OCI-LY7 (cell line): ENCODE measurements at regions not wholly inside any gene's neighbourhood (a gene's known extent, or its start where the extent isn't known, plus 50 kb on each side); places are given as distances from the start of the nearest gene placed in this dataset.

Experiments used
- BruUV-seq: library from RNA; stranded (reverse); fragments of 400-500 nt; replicated peaks from 2 replicates; lab custom pipeline; 2021; lab: Mats Ljungman, UMichigan
- CTCF ChIA-PET: fragments of 300-600 bp; sonication (Branson Sonifier 250); formaldehyde crosslinking; loops from one replicate; lab custom pipeline; 2022; ENCODE audit warnings: antibody characterized with exemption; ENCODE audit not compliant: unreplicated experiment; lab: Charles Lee
- POLR2A ChIA-PET: fragments of 300-600 bp; sonication (Branson Sonifier 250); formaldehyde crosslinking; loops from one replicate; lab custom pipeline; 2022; ENCODE audit warnings: antibody characterized with exemption; lab: Charles Lee
- DNase-seq: peaks from one replicate; pipeline ENCODE4 v3.0.0-alpha.2; 2015; ENCODE audit warnings: low spot score
- H2AFZ ChIP-seq: fragments of 200-600 bp; sonication (generic), shearing (Covaris generic); 2 replicates; pipeline ENCODE4 v1.6.1; 2014; ENCODE audit warnings: mild to moderate bottlenecking, antibody characterized with exemption, low read length, moderate library complexity
- H3K27ac ChIP-seq: fragments of 200-600 bp; sonication (generic); 2 replicates; pipeline ENCODE4 v1.5.1; 2014; ENCODE audit warnings: mixed run types, low read depth, mild to moderate bottlenecking, moderate library complexity, low read length, inconsistent platforms; ENCODE audit not compliant: poor library complexity, severe bottlenecking
- H3K36me3 ChIP-seq: fragments of 200-600 bp; sonication (generic); 2 replicates; pipeline ENCODE4 v1.6.1; 2014; ENCODE audit warnings: mild to moderate bottlenecking, antibody characterized with exemption, low read length, moderate library complexity, mixed read lengths; ENCODE audit not compliant: insufficient read depth
- H3K4me1 ChIP-seq: fragments of 200-600 bp; sonication (generic); 2 replicates; pipeline ENCODE4 v1.5.1; 2014; ENCODE audit warnings: mild to moderate bottlenecking, low read length; ENCODE audit not compliant: insufficient read depth, poor library complexity, severe bottlenecking
- H3K4me2 ChIP-seq: fragments of 200-600 bp; sonication (generic); 2 replicates; pipeline ENCODE4 v1.6.1; 2014; ENCODE audit warnings: mild to moderate bottlenecking, low read length
- H3K4me3 ChIP-seq: fragments of 200-600 bp; sonication (generic); 2 replicates; pipeline ENCODE4 v1.5.1; 2014; ENCODE audit warnings: mild to moderate bottlenecking, low read depth, low read length; ENCODE audit not compliant: poor library complexity, severe bottlenecking
- H3K79me2 ChIP-seq: fragments of 200-600 bp; sonication (generic); 2 replicates; pipeline ENCODE4 v1.6.1; 2016; ENCODE audit warnings: low read depth, mild to moderate bottlenecking, low read length, moderate library complexity, mixed read lengths; ENCODE audit not compliant: insufficient read depth
- H3K9me2 ChIP-seq: fragments of 200-600 bp; sonication (generic); 2 replicates; pipeline ENCODE4 v1.6.1; 2016; ENCODE audit warnings: mild to moderate bottlenecking, low read length, mixed read lengths; ENCODE audit not compliant: insufficient read depth
- H3K9me3 ChIP-seq: fragments of 200-600 bp; sonication (generic); 2 replicates; pipeline ENCODE4 v1.6.1; 2014; ENCODE audit warnings: mild to moderate bottlenecking, mixed run types, low read length, mixed read lengths
- H4K20me1 ChIP-seq: fragments of 200-600 bp; sonication (generic); 2 replicates; pipeline ENCODE4 v1.6.1; 2014; ENCODE audit warnings: mild to moderate bottlenecking, antibody characterized with exemption, low read length, moderate library complexity, mixed read lengths; ENCODE audit not compliant: insufficient read depth
- CTCF ChIP-seq: fragments of 200-600 bp; sonication (generic); conservative IDR thresholded peaks from 2 replicates; pipeline ENCODE4 v1.5.1; 2014; ENCODE audit warnings: mild to moderate bottlenecking, antibody characterized with exemption, low read length, moderate library complexity, mixed read lengths
- EZH2phosphoT487 ChIP-seq: fragments of 200-600 bp; sonication (generic); IDR thresholded peaks from 2 replicates; pipeline ENCODE4 v1.6.1; 2018; ENCODE audit warnings: low read depth, borderline replicate concordance, mild to moderate bottlenecking, mixed run types, antibody characterized with exemption, low read length, moderate library complexity, mixed read lengths
- intact Hi-C: fragments of 100-400 bp; cut with micrococcal nuclease; formaldehyde crosslinking; loops from one replicate; pipeline ENCODE4 v1.10.0; 2022; ENCODE audit not compliant: unreplicated experiment

DNA sequence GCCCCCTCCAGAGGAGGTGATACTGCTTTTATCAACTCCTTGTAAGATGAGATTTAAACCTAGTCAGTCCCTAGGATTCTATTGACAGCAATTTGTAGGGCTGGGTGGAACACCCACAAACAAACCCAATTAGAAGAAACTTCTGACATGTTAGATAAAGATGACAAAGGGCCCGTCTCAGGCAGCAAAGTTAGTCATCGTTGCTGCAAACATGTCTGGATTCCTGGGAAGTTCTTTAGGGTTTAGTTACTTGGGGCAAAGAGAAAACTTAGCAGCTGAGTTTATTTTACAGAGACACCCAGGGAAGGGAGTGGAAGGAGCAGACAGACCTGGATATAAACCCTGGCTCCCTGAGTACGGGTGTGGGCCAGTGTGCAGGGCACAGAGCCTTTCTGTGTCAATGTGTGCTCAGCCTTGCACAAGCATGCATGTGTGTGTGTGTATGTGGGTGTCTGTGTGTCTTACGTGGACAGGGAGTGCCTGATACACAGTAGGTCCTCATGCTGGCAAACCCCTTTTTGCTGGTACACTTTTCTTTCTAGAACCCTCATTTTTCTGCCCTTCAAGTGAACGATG lies 130.0 kb upstream of the STX18 start:
- Histone ChIP-seq H3K4me2 (no peak overlapping the region), H3K36me3 (no peaks in the 10 kb centered on the region), H3K9me3 (no peaks in the 10 kb centered on the region), H3K4me3 (no peak overlapping the region), H3K4me1 (no peaks in the 10 kb centered on the region), H4K20me1 (no peaks in the 10 kb centered on the region), H3K27ac (no peak overlapping the region), H3K79me2 (no peaks in the 10 kb centered on the region), H3K9me2 (no peaks in the 10 kb centered on the region), H2AFZ (no peak overlapping the region)
- intact Hi-C loops: no loop called here
- TF ChIP-seq EZH2phosphoT487 (no peak), CTCF (no peak)
- no TSS peak for BruUV-seq
- no peak for DNase-seq
- ChIA-PET CTCF (no interaction called here), POLR2A (no interaction called here)

GRCh38 chr4:4670869-4671268 lies 129.0 kb upstream of the STX18 start:
- ChIA-PET CTCF (interaction anchor here (0.5 kb wide), 1 partner anchor 1550 kb away, joined by 3 read pairs; no protein-coding TSS in a partner anchor), POLR2A (no interaction called here)
- TF ChIP-seq CTCF (no peak), EZH2phosphoT487 (no peak)

DNA sequence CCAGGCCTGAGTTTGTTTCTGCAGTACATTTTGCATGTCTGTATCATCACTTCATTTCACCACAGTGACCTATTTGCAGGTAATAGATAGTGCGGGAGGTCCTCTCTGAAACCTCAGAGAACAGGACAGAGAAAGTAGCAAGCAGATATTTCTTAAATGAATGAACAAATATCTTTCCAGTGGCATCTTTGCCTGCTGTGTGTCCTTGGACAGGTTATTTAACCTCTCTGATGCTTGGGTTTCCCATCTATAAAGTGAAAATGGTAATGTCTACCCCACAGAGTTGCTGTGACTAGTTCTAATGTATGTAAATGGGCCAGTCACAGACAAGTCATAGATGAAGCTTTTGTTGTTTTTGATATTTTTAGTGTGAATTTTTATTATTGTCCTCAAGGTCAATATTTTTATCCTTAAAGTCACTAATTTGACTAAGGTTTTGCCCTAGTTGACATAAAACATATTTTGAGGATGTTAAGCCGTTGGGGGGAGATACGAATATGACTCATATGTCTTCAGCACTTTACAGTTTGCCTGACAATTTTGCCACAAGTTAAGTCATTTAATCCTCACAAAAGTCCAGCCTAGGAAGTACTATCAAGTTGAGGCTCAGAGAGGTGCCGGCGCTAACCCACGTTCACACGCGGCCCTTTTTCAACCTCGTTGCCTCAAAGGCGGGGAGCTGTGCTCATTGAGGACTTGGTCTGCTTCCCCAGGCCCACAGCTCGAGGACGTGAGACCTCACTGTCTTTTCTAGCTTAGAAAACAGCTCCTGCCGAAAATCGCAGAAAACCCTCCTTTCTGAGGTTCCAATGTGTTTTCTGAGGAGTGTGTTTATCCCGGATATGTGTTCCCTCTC lies 126.7 kb upstream of the STX18 start:
- no peaks in the 10 kb centered on the region for H3K4me1 ChIP-seq
- no TSS peak for BruUV-seq
- no peaks in the 10 kb centered on the region for H3K9me2 ChIP-seq
- H3K36me3 ChIP-seq: no peaks in the 10 kb centered on the region
- ChIA-PET POLR2A (interaction anchor here (0.8 to 0.9 kb wide), 2 partner anchors 38 to 41 kb away, joined by 3 to 4 read pairs; no protein-coding TSS in a partner anchor), CTCF (no interaction called here)
- H3K9me3 ChIP-seq: no peaks in the 10 kb centered on the region
- TF ChIP-seq CTCF (no peak), EZH2phosphoT487 (no peak)
- H3K4me2 ChIP-seq: no peak overlapping the region
- DNase-seq: no peak
- H3K79me2 ChIP-seq: no peaks in the 10 kb centered on the region
- no peak overlapping the region for H3K4me3 ChIP-seq
- intact Hi-C loops: no loop called here
- no peaks in the 10 kb centered on the region for H4K20me1 ChIP-seq
- no peak overlapping the region for H3K27ac ChIP-seq
- no peak overlapping the region for H2AFZ ChIP-seq

More at GRCh38 chr4:4670869-4671268, 129.0 kb upstream of the STX18 start:
- Histone ChIP-seq H3K27ac (no peak overlapping the region), H3K4me3 (no peak overlapping the region), H4K20me1 (no peaks in the 10 kb centered on the region), H3K4me2 (no peak overlapping the region), H3K9me2 (no peaks in the 10 kb centered on the region), H2AFZ (no peak overlapping the region), H3K9me3 (no peaks in the 10 kb centered on the region), H3K36me3 (no peaks in the 10 kb centered on the region), H3K4me1 (no peaks in the 10 kb centered on the region), H3K79me2 (no peaks in the 10 kb centered on the region)
- intact Hi-C loops: no loop called here
- DNase-seq: no peak
- no TSS peak for BruUV-seq
